Gastrocnemius medialis (tissue), 4 donors: ENCODE measurements at regions not wholly inside any gene's neighbourhood (a gene's known extent, or its start where the extent isn't known, plus 50 kb on each side); places are given as distances from the start of the nearest gene placed in this dataset.

Source experiments
- POLR2A ChIP-seq, 2 donors: fragments of 450-650 bp; IDR thresholded peaks; one replicate each; pipeline ENCODE4 v1.6.1; 2017; ENCODE audit warnings: antibody characterized with exemption in 2 of 2, mild to moderate bottlenecking in 2 of 2, moderate library complexity in 2 of 2
- TF ChIP-seq, protein P1 (sequence below), 5 experiments: fragments of 450-650 bp in 3 of 5; fragments of 200-600 bp in 2 of 5; sonication (generic) in 2 of 5; IDR thresholded peaks in 4 of 5; conservative IDR thresholded peaks in 1 of 5; 1 replicate in 4 of 5; 2 replicates in 1 of 5; pipeline ENCODE4 v1.5.1; 2016 to 2019; ENCODE audit warnings: antibody characterized with exemption in 5 of 5, mild to moderate bottlenecking in 3 of 5, moderate library complexity in 3 of 5

DNA sequence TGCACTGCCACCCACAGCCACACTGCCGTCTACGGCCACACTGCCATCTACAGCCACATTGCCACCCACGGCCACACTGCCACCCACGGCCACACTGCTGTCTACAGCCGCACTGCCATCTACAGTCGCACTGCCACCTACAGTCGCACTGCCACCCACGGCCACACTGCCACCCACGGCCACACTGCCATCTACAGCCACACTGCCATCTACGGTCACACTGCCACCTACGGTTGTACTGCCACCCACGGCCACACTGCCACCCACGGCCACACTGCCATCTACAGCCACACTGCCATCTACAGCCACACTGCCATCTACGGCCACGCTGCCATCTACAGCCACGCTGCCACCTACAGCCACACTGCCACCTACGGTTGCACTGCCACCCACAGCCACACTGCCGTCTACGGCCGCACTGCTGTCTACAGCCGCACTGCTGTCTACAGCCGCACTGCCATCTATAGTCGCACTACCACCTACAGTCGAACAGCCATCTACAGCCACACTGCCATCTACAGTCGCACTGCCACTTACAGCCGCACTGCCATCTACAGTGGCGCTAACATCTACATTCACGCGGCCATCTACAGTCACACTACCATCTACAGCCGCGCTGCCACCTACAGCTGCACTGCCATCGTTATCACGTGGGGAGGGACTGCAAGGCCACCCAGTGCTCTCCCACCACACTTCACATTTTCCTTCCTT, 154.6 kb upstream of the AFDN start:
- no peak for TF ChIP-seq POLR2A (IDR thresholded peaks at IDR 0.05)
- TF ChIP-seq, protein P1, sequence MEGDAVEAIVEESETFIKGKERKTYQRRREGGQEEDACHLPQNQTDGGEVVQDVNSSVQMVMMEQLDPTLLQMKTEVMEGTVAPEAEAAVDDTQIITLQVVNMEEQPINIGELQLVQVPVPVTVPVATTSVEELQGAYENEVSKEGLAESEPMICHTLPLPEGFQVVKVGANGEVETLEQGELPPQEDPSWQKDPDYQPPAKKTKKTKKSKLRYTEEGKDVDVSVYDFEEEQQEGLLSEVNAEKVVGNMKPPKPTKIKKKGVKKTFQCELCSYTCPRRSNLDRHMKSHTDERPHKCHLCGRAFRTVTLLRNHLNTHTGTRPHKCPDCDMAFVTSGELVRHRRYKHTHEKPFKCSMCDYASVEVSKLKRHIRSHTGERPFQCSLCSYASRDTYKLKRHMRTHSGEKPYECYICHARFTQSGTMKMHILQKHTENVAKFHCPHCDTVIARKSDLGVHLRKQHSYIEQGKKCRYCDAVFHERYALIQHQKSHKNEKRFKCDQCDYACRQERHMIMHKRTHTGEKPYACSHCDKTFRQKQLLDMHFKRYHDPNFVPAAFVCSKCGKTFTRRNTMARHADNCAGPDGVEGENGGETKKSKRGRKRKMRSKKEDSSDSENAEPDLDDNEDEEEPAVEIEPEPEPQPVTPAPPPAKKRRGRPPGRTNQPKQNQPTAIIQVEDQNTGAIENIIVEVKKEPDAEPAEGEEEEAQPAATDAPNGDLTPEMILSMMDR (IDR thresholded peaks at IDR 0.05 in 4 of 5, conservative IDR thresholded peaks at IDR 0.05 in 1 of 5), result no peak
